Activated CD4-positive, alpha-beta T cell treated with anti-CD3 and anti-CD28 coated beads, Interleukin-2, amount 50 U/mL, for 4 hours (primary cell): ENCODE measurements at regions not wholly inside any gene's neighbourhood (a gene's known extent, or its start where the extent isn't known, plus 50 kb on each side); places are given as distances from the start of the nearest gene placed in this dataset.

Experiments used
- DNase-seq, 2 experiments: peaks; one replicate each; pipeline ENCODE4 v3.0.0-alpha.2; 2020

GRCh38 chr2:126436411-126436810 is 219.5 kb upstream of the GYPC start:
- no peak for DNase-seq

GRCh38 chr2:126437016-126437415 is 218.9 kb upstream of the GYPC start:
- no peak for DNase-seq

- no peak for DNase-seq
Measured at GRCh38 chr2:126444512-126444911, 211.4 kb upstream of the GYPC start.

GRCh38 chr2:126446106-126446695 is 209.8 kb upstream of the GYPC start:
- DNase-seq: no peak

GRCh38 chr2:126448611-126449010 is 207.3 kb upstream of the GYPC start:
- no peak for DNase-seq

- DNase-seq: no peak
Measured at GRCh38 chr2:126449677-126450076, 206.3 kb upstream of the GYPC start.

- DNase-seq: no peak
Measured at GRCh38 chr2:126463892-126464674, 191.9 kb upstream of the GYPC start.

- no peak for DNase-seq
Measured at GRCh38 chr2:126467367-126468054, 188.4 kb upstream of the GYPC start.

- DNase-seq: no peak
Measured at GRCh38 chr2:126475031-126475430, 180.9 kb upstream of the GYPC start.

GRCh38 chr2:126476691-126477090 is 179.3 kb upstream of the GYPC start:
- no peak for DNase-seq

GRCh38 chr2:126480033-126480432 is 175.9 kb upstream of the GYPC start:
- DNase-seq: no peak

GRCh38 chr2:126482582-126483464 is 173.1 kb upstream of the GYPC start:
- DNase-seq: no peak

- DNase-seq: no peak
Measured at GRCh38 chr2:126494593-126494992, 161.4 kb upstream of the GYPC start.

GRCh38 chr2:126495189-126495588 is 160.8 kb upstream of the GYPC start:
- DNase-seq: no peak

- no peak for DNase-seq
Measured at GRCh38 chr2:126496493-126496892, 159.5 kb upstream of the GYPC start.

- DNase-seq: no peak
Measured at GRCh38 chr2:126503476-126503875, 152.5 kb upstream of the GYPC start.

- no peak for DNase-seq
Measured at GRCh38 chr2:126504949-126505348, 151.0 kb upstream of the GYPC start.

- no peak for DNase-seq
Measured at GRCh38 chr2:126506786-126507185, 149.2 kb upstream of the GYPC start.

- no peak for DNase-seq
Measured at GRCh38 chr2:126507425-126507911, 148.5 kb upstream of the GYPC start.

- DNase-seq: no peak
Measured at GRCh38 chr2:126510356-126510755, 145.6 kb upstream of the GYPC start.

GRCh38 chr2:126510960-126511359 is 145.0 kb upstream of the GYPC start:
- no peak for DNase-seq

- no peak for DNase-seq
Measured at GRCh38 chr2:126512026-126512425, 143.9 kb upstream of the GYPC start.

- no peak for DNase-seq
Measured at GRCh38 chr2:126513033-126513432, 142.9 kb upstream of the GYPC start.
